ENCODE measurements at regions not wholly inside any gene's neighbourhood (a gene's known extent, or its start where the extent isn't known, plus 50 kb on each side); places are given as distances from the start of the nearest gene placed in this dataset.

- peak overlapping the region; percentile 76; the same call in 1 of the 2 replicates for H3K27ac ChIP-seq
- TF ChIP-seq, protein P1, sequence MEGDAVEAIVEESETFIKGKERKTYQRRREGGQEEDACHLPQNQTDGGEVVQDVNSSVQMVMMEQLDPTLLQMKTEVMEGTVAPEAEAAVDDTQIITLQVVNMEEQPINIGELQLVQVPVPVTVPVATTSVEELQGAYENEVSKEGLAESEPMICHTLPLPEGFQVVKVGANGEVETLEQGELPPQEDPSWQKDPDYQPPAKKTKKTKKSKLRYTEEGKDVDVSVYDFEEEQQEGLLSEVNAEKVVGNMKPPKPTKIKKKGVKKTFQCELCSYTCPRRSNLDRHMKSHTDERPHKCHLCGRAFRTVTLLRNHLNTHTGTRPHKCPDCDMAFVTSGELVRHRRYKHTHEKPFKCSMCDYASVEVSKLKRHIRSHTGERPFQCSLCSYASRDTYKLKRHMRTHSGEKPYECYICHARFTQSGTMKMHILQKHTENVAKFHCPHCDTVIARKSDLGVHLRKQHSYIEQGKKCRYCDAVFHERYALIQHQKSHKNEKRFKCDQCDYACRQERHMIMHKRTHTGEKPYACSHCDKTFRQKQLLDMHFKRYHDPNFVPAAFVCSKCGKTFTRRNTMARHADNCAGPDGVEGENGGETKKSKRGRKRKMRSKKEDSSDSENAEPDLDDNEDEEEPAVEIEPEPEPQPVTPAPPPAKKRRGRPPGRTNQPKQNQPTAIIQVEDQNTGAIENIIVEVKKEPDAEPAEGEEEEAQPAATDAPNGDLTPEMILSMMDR (conservative IDR thresholded peaks at IDR 0.05) = no peak
- TF ChIP-seq ZFX (IDR thresholded peaks at IDR 0.05) = no peak
Measured at GRCh38 chr9:82555431-82556051, 507.4 kb downstream of the RASEF start.

DNA sequence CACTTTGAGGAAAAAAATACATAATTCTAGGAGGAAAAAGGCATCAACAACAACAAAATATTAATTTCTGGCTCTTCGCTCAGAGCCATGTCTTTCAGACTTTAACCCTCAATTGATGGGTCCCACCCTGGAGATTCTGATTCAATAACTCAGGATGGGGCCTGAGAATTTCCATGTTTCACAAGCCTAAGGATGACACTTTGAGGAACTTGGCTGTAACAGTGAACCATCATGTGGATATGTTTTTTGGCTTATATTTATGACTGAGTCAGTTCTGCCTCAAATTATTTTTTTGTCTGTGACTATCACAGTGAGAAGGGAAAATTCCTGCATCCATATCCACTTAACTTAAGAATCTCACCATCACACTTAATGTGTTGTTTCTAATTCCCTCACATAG lies 504.6 kb downstream of the RASEF start:
- no peak for TF ChIP-seq ZFX (IDR thresholded peaks at IDR 0.05)
- TF ChIP-seq, protein P1 (conservative IDR thresholded peaks at IDR 0.05) = no peak
- peak overlapping the region; percentile 74; the same call in 1 of the 2 replicates for H3K27ac ChIP-seq

DNA sequence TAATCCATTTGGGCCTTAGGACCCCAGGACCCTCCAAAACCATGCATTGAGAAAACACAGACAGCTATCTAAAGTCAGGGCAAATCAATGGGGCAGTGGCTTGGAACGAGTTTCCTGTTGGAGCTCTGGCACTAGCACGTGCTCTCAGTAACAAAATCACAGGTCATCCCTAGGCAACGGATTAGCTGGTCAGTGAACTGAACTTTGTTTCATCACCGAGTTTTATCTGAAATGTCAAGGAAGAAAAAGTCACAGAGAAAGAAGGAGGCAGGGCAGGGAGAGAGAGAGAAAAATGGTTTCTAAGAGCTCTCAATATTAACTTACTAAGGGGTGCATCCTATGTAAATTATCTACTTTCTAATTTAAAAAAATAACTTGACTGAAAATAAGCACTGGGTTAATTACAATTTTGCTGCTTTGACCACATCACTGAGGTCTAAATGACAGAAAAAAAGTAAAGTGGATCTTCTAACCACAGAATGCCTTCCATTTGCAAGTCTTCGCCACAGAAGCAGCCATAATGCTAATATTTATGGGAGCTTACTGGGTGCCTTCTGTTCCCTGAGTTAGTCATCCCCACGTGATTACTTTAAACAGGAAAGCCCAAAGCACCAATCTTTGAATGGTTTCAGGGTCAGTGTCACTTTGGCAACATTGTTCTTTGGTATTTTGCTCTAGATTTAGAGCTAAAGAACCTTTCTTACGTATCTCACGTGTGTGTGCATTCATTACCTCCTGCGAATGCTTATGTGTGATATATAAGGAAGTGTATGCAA lies 503.9 kb downstream of the RASEF start:
- peak overlapping the region; percentile 74; the same call in 1 of the 2 replicates for H3K27ac ChIP-seq
- TF ChIP-seq ZFX (IDR thresholded peaks at IDR 0.05) = no peak
- TF ChIP-seq, protein P1 (conservative IDR thresholded peaks at IDR 0.05) = no peak

- no peak for TF ChIP-seq ZFX (IDR thresholded peaks at IDR 0.05)
- TF ChIP-seq, protein P1 (conservative IDR thresholded peaks at IDR 0.05) = no peak
- H3K27ac ChIP-seq = peak overlapping the region; percentile 74
Measured at GRCh38 chr9:82560036-82560435, 502.9 kb downstream of the RASEF start.

DNA sequence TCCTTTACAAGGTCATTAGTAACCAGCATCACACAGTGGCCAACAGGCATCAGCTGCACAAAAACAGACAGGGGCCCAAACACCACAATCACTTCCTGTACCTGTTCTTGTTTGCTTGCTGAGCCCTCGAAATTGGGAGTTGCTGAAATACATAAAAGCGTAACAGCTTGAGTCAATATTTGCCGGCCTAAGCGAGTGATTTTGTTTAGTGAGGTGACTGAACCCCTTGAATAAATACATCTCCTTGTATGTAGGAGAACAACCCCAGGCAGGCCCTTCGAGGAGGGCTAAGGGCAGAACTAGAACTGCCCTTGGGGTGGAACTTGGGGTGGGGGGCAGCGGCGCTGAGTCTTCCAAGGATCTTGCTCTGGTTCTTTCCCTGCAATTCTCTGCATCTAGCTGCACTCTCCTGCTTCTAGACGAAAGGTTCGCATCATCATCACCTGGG lies 502.5 kb downstream of the RASEF start:
- TF ChIP-seq ZFX (IDR thresholded peaks at IDR 0.05) = no peak
- TF ChIP-seq, protein P1 (conservative IDR thresholded peaks at IDR 0.05) = peak; percentile 2; the same call in 1 of the 2 replicates
- peak overlapping the region; percentile 74 for H3K27ac ChIP-seq

GRCh38 chr9:82563094-82563493 lies 499.8 kb downstream of the RASEF start:
- no peak overlapping the region for H3K27ac ChIP-seq
- no peak for TF ChIP-seq ZFX (IDR thresholded peaks at IDR 0.05)
- TF ChIP-seq, protein P1 (conservative IDR thresholded peaks at IDR 0.05) = no peak

- H3K27ac ChIP-seq = no peak overlapping the region
- TF ChIP-seq, protein P1 (conservative IDR thresholded peaks at IDR 0.05) = no peak
- TF ChIP-seq ZFX (IDR thresholded peaks at IDR 0.05) = no peak
Measured at GRCh38 chr9:82563841-82564240, 499.1 kb downstream of the RASEF start.
